Lung (tissue), 11 donors: ENCODE measurements at regions not wholly inside any gene's neighbourhood (a gene's known extent, or its start where the extent isn't known, plus 50 kb on each side); places are given as distances from the start of the nearest gene placed in this dataset.
A peak's percentile ranks its signal among the peaks of the same experiment; 100 is the strongest.

Experiments
- ATAC-seq: fragments of 200-7000 bp; cut with Tn5 transposase; one replicate; pipeline ENCODE4 v1.9.1; 2020; ENCODE audit warnings: moderate number of reproducible peaks; ENCODE audit not compliant: insufficient read depth, low FRiP score
- DNase-seq, 3 donors: peaks; one replicate each; pipeline ENCODE4 v3.0.0-alpha.2; 2013 to 2017
- H3K27ac ChIP-seq, 2 donors: one replicate each; pipeline ENCODE4 v1.5.1; 2013; ENCODE audit warnings: mild to moderate bottlenecking in 2 of 2, moderate library complexity in 2 of 2, control low read depth in 1 of 2, inconsistent platforms in 1 of 2, low read depth in 1 of 2, low read length in 1 of 2
- H3K27me3 ChIP-seq, 3 donors: one replicate each; pipeline ENCODE4 v1.5.1; 2013; ENCODE audit warnings: low read length in 2 of 3; ENCODE audit not compliant: control insufficient read depth in 3 of 3, insufficient read depth in 3 of 3
- H3K36me3 ChIP-seq, 4 donors: one replicate each; pipeline ENCODE4 v1.5.1; 2013; ENCODE audit warnings: low read length in 4 of 4, mild to moderate bottlenecking in 1 of 4, moderate library complexity in 1 of 4; ENCODE audit not compliant: control insufficient read depth in 4 of 4, insufficient read depth in 4 of 4
- H3K4me1 ChIP-seq, 5 donors: one replicate each; pipeline ENCODE4 v1.5.1; 2013; ENCODE audit warnings: low read length in 5 of 5, mild to moderate bottlenecking in 2 of 5, moderate library complexity in 1 of 5; ENCODE audit not compliant: control insufficient read depth in 5 of 5, insufficient read depth in 5 of 5
- H3K4me3 ChIP-seq: one replicate; pipeline ENCODE4 v1.5.1; 2013; ENCODE audit warnings: mild to moderate bottlenecking, control low read depth, moderate library complexity
- H3K9ac ChIP-seq, 2 donors: one replicate each; pipeline ENCODE4 v1.5.1; 2013; ENCODE audit warnings: low read length in 2 of 2, control low read depth in 1 of 2; ENCODE audit not compliant: insufficient read depth in 1 of 2
- H3K9me3 ChIP-seq, 4 donors: one replicate each; pipeline ENCODE4 v1.5.1; 2013; ENCODE audit warnings: low read length in 3 of 4, mild to moderate bottlenecking in 1 of 4, moderate library complexity in 1 of 4; ENCODE audit not compliant: control insufficient read depth in 4 of 4, insufficient read depth in 3 of 4
- CTCF ChIP-seq: IDR thresholded peaks from 2 replicates; pipeline ENCODE4 v1.5.1; 2012; ENCODE audit warnings: mild to moderate bottlenecking; ENCODE audit errors: control extremely low read depth, extremely low read depth
- WGBS, 2 donors: extraction: QIAGEN DNeasy Blood & Tissue Kit; methylation state at CpG; one replicate each; pipeline ENCODE4 v1.1.7; 2013; 5-methylcytosine and 5-hydroxymethylcytosine counted together
- donor health status: control.
- donor health status: control.
- donor health status: Bipolar disorder and iron deficiency.
- donor health status: healthy.
- donor health status: DM: yes; HTN: yes; CAD: no.

- H3K27me3 ChIP-seq = no peaks in the 10 kb centered on the region
- no peaks in the 10 kb centered on the region for H3K36me3 ChIP-seq
- H3K4me3 ChIP-seq = no peak overlapping the region
- H3K9me3 ChIP-seq = peaks cover 0 to 2% (median 0%) of the 10 kb centered on the region in 4 donors
- peaks cover 0 to 7% (median 0%) of the 10 kb centered on the region in 5 donors for H3K4me1 ChIP-seq
- ATAC-seq (no peak), DNase-seq (no peak)
- H3K9ac ChIP-seq = no peak overlapping the region
- no peak overlapping the region for H3K27ac ChIP-seq
- TF ChIP-seq CTCF = no peak
These were observed 330.7 kb downstream of the NUF2 start for GRCh38 chr1:163652441-163652840.

DNA sequence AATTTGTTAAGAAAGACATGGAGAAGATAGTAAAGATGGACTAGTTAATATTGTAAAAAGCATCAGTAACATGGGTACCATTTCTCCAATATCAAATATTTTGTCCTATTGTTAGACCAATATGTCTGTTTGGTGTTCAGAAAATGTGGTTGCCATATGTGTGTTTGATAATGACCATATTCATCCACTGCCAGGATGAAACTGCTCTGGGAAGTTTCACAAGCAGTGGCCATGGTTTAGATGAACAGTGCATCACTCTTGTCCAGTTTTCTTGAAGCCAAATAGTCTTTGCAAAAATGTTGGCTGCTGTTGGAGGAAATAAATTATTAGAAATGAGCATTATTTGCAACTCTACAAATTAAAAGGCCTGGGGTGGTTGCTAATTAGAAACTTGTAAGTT is 333.8 kb downstream of the NUF2 start:
- ATAC-seq (no peak), DNase-seq (no peak)
- no peak overlapping the region for H3K4me3 ChIP-seq
- H3K27me3 ChIP-seq = no peaks in the 10 kb centered on the region
- peaks cover 0 to 7% (median 0%) of the 10 kb centered on the region in 5 donors for H3K4me1 ChIP-seq
- no peak overlapping the region for H3K9ac ChIP-seq
- no peak for TF ChIP-seq CTCF
- no peak overlapping the region for H3K27ac ChIP-seq
- H3K9me3 ChIP-seq = no peaks in the 10 kb centered on the region
- H3K36me3 ChIP-seq = no peaks in the 10 kb centered on the region

GRCh38 chr1:163656095-163656759 is 334.5 kb downstream of the NUF2 start:
- WGBS, 2 donors = 71 to 84% methylated on average over 4 of the region's 4 CpGs
- peak in 2 of 3 donors; percentile 11 to 29 for DNase-seq

More at GRCh38 chr1:163656095-163656759, 334.5 kb downstream of the NUF2 start:
- Histone ChIP-seq H3K27me3 (no peaks in the 10 kb centered on the region), H3K4me1 (peaks cover 0 to 7% (median 0%) of the 10 kb centered on the region in 5 donors), H3K4me3 (no peak overlapping the region), H3K9me3 (no peaks in the 10 kb centered on the region), H3K9ac (no peak overlapping the region), H3K36me3 (no peaks in the 10 kb centered on the region), H3K27ac (no peak overlapping the region)
- no peak for TF ChIP-seq CTCF
- no peak for ATAC-seq
